HG03064 (cell line): ENCODE measurements at regions not wholly inside any gene's neighbourhood (a gene's known extent, or its start where the extent isn't known, plus 50 kb on each side); places are given as distances from the start of the nearest gene placed in this dataset.

Source experiments
- ATAC-seq: cut with Tn5 transposase; IDR thresholded peaks from one replicate; pipeline ENCODE4 v1.9.1; 2021; ENCODE audit warnings: low read depth; ENCODE audit not compliant: unreplicated experiment

DNA sequence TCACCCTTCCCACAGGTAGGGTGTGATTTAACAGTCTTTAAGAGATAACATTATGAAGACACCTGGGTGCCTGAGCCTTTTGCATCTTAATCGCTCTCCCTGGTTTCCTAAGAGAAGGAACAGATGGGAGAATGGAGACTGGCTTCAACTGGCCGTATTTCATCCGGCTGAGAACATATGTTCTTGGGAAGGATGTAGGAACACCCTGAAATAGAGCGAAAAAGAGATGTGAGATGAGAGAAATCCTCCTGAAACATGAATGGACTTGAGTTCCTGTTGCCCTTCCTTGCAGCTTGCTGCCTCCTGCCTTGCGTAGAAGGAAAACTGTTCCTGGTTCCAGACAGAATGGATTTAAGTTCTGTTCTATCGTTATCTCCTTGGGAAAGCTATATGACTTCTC, 385.4 kb upstream of the RBFOX1 start:
- ATAC-seq: no peak

DNA sequence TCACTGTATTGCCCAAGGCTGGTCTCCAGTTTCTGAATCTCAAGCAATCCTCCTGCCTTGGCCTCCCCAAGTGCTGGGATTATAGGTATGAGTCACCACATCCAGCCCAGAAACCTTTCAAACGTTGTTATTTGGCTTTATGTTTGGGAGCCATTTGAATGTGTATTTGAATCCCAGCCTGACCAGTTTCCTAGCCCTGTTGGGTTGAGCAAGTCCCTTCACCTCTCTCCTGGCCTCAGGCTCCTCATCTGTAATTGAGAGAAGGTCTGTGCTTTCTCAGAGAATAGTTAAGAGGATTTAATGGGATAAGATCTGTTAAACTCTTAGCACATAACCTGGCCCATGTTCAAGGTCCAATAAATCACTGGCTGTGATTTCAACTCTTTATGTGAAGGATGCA, 385.8 kb upstream of the RBFOX1 start:
- no peak for ATAC-seq

DNA sequence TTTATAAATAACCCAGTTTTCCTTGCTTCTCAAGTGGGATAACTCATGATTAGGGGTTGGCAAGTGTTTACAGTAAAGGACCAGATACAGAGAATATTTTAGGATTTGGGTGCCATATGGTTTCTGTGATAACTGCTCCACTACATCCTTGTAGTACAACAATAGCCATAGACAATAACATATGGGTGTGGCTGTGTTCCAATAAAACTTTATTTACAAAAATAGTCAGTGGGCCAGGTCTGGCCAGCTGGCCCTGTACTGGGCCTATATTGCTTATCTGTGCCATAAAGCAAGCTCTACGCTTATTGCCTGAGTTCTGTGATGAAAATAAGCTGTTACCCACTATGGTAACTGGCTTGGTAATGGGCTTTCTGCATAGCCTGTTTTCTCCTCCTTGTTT, 386.5 kb upstream of the RBFOX1 start:
- ATAC-seq: no peak

DNA sequence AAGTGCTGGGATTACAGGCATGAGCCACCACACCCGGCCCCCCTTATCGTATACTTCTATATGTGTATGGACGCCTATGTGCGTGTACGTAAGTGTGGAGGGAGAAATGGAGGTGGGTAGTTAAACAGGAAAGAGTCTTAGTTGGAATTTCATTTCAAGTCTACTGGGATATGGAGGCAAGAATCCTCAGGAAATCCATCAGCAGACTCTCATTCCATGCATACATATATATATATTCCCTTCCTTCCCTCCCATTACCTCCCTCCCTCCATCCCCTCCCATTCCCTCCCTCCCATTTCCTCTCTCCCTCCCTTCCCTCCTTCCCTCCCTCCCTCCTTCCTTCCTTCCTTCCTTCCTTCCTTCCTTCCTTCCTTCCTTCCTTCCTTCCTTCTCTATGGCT, 391.7 kb upstream of the RBFOX1 start:
- ATAC-seq: no peak

DNA sequence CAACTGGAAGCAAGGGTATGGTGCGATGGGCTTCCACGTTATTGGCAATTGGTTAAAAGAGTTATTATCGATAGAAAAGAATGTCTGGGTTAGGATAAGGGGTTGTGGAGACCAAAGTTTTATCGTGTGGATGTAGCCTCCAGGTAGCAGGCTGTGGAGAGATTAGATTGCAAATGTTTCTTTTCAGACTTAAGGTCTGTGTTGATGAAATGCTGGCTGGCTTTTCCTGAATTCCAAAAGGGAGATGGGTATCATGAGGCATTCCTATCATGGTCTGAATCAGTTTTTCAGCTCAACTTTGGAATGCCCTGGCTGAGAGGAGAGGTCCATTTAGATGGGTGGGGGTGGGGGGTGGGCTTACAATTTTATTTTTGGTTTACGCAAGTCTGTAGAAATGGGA, 395.0 kb upstream of the RBFOX1 start:
- no peak for ATAC-seq

DNA sequence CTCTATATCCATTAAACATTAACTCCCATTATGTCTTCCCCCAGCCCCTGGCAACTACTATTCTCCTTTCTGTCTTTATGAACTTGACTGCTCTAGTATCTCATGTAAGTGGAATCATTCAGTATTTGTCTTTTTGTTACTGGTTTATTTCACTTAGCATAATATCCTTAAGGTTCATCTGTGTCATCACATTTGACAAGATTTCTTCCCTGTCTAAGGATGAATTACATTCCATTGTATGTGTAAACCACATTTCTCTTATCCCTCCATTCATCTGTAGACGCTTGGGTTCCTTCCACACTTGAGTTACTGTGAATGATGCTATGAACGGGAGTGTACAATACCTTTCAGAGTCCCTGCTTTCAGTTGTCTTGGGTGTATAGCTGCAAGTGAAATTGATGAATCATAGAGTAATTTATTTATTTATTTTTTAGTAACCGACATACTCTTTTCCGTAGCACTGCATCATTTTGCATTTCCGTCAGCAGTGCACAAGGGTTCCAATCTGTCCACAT, 399.7 kb upstream of the RBFOX1 start:
- ATAC-seq: no peak

DNA sequence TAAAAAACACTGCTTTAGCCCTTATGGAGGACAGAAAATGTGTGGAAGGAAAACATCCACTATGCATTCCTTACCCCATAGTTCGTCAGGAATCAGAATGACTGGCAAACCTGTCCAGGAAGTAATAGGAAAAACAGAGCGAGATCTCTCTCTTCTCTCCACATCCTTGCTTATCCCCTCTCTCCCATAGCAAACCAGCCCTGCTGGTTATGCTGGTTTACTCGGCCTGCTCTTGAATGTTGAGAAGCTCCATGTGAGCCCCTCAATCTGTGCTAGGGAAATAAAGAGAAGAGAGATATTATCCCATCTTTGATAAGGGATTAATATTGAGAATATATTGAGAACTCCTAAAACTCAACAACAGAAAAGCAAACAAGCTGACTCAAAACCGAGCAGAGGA, 402.8 kb upstream of the RBFOX1 start:
- no peak for ATAC-seq

DNA sequence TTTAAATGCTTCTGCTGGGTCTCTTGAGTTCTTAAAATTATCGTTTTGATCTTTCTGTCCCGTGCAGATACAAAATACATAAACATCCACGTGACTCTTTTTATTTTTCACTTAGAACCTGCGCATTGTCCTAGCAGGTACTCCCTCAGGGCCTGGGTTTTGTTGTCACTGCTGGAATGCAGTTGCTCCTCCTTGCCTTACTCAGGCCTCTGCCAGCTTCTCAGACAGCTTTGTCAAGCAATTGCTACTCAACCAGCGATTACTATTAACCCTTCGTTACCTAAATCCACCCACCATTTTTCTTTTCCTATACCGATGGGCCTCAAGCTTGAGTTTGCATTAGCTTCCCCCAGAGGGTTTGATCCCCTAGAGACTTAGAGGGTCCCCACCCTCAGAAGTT, 405.9 kb upstream of the RBFOX1 start:
- ATAC-seq: no peak

DNA sequence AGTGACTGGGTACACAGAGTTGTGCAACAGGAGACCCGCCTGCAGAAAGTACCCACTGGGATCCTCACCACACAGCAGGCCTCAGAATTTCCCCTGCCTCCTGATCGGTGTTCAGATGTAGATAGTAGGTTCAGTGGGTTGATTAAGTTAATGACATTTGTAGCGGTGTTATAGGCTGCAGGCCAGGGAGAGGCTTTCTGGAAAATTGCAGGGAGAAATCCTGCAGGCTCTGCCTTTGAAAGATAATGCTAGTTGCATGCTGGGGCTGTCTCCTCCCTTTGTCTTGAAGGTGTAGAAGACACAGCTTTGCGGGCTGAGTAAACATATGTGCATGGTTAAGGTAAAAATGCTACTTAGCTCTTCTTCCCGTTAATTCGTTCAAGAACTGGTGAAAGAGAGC, 406.3 kb upstream of the RBFOX1 start:
- no peak for ATAC-seq

DNA sequence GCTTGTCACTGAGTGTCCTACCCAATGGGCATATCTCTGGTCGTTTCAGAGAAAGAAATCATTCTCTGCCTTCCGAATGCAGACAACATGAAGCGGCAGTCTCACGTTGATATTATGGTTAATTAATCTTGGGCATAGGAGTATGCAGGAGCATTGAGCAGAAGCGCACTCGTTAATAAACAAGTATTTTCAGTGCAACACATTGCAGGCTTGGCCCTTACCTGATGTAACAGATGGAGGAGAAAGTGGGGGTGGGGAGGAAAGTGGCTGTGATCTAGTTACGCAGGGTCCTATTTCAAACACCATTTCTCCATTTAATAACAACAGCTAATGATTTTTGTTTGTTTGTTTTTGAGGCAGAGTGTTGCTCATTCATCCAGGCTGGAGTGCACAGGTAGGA, 414.0 kb upstream of the RBFOX1 start:
- ATAC-seq: no peak

DNA sequence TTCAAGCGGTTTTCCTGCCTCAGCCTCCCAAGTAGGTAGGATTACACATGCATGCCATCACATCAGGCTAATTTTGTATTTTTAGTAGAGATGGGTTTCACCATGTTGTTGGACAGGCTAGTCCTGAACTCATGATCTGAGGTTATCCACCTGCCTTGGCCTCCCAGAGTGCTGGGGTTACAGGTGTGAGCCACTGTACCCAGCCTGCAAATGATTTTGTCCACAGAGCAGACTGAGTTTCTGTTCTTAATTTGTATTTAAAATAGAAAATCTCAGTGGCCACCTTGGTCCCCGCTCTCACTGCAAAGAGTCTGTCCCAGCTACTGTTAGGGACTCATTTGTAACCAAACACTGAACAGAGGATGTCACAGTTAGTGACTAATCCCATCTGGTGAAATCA, 415.7 kb upstream of the RBFOX1 start:
- ATAC-seq: no peak

DNA sequence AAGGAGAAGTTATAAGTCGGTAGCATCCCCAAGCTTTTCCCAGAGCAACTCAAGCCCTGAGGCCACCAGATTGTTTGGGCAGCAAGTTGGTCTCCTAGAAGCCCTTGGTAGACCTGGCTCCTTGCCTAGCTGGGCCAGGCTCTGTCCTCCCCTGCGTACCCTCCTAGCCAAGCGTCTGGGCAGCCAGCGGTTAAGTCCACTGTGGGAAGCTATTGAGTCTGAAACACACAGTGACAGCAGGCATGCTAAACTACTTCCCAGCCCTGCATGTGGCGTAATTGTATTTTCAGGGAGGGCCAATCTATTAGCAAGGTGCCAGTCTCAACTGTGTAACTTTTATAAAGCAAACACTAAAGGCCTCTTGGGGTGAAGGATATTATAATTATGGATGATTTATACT, 419.1 kb upstream of the RBFOX1 start:
- ATAC-seq: no peak

DNA sequence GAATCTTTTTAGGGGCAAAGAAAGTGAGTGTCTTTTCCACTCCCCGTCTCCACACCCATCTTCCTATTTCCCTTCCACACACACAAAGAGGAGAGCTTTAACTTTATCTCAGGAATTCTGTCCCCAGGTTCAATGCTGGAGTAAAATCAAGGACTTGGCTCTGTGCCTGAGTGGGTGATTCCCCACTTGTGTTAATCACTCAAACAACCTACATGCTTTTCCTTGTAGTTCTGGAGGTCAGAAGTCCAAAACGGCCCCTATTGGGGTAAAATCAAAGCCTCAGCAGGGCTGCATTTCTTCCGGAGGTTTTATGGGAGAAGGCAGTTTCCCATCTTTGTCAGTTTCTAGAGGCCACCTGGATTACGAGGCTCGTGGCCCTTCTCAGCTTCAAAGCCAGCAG, 422.3 kb upstream of the RBFOX1 start:
- no peak for ATAC-seq

DNA sequence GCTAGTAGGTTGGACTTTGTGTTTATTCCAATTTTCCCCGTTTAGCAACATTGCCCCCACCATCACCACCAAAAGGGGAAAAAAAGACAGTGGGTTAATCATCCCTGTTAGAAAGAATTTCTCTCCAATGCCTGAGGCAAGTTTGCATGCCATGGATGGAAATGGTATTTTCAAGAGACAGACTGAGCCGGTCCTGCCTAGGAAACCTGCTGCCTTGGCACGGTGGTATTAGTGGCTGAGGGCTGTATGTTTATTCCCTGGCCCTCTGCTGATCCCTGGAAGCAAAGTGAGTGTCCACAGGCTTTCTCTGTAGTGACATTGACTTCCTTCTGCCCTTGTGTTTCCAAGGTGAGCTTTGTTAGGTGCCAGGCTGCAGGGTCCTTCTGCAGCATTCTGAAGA, 427.0 kb upstream of the RBFOX1 start:
- no peak for ATAC-seq

DNA sequence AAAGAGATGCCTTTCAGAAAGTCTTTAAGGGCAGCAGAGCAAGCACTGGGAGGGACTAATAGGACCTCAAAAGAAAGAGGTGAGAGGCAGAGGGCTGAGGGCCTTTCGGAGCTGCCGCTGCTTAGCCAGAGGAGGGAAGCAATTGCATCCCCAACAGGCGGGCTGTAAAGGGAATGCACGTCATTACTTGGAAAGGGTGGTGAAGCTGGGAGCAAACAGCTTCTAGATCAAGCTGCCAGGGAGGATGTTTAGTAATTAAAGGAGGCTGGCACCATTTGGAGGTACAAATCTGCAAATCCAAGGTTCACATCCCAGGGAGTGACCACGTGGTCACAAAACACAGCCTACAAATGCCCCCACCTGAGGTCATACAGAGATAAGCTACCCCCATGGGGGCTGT, 429.0 kb upstream of the RBFOX1 start:
- no peak for ATAC-seq

DNA sequence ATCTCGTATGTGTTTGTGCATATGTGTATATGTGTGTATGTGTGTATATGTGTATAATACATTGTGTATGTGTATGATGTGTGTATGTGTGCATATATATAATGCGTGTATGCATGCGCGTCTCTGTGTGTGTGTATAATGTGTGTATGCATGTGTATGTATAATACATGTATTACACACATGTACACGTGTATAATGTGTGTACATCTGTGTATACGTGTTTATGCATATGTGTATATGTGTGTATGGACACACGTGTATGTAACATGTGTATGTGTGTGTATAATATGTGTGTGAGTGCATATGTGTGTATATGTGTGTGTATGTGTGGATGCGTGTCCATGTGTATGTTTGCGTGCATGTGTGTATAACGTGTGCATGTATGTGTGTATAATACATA, 433.7 kb upstream of the RBFOX1 start:
- no peak for ATAC-seq

DNA sequence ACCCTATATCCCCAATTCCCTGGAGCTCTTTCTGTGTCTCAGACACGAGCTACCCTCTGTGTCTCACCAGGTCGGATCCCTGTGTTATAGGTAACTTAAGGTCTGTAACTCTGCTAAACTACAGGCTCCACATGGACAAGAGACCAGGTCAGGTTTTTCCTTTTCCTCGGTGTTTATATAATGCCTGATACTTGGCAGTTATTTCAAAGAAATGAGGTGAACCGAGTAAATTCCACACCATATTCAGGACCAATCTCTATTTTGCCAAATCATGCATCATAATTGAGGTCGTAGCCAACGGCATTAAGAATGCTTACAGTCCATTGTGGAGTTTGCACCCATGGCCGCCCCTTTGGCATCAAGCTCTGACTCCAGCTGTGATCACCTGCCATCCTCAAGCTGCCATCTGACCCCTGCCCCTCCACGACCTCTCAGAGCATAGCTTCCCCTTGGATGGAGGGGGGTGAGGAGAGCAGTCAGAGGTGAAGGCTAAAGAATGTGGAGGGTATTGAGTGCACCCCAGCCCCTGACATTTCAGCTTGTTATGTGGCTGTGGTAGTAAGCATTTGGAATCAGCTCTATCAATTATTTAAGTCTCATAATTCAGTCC, 434.7 kb upstream of the RBFOX1 start:
- ATAC-seq: no peak

DNA sequence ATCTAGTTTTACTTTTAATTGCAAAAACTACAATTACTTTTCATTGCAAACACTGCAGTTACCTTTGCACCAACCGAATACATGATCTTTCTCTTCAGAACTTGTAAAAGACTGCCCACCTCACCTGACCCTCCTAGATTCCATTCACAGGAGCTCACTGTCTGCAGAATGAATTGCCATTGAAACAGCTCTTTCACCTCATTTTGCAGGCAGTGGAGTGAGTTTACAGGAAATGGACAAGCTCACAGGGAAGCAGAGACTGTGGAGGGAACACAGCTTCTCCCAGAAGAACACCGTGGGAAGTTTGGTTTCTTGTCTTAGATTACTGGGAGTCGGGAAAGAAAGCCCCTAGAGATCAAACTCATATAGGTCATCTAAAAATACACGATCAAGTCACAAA, 439.7 kb upstream of the RBFOX1 start:
- no peak for ATAC-seq

DNA sequence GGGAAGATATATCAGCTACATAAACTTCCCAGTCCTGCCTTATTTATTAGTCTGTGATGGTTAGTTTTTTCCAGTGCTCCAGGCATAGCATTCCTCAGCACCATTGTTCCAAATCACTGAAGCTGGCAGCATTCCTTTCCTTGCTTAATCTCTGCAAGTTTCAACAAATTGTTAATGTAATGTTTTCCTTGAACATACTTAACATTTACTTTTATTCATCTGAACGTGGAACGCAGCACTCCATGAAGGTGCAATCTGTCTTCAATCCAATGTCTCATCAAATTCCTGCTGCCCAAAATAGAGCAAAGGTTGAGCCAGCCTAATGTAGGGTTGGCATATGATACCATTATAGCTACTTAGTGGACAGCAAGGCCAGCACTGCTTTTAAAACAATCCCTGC, 441.1 kb upstream of the RBFOX1 start:
- ATAC-seq: no peak

DNA sequence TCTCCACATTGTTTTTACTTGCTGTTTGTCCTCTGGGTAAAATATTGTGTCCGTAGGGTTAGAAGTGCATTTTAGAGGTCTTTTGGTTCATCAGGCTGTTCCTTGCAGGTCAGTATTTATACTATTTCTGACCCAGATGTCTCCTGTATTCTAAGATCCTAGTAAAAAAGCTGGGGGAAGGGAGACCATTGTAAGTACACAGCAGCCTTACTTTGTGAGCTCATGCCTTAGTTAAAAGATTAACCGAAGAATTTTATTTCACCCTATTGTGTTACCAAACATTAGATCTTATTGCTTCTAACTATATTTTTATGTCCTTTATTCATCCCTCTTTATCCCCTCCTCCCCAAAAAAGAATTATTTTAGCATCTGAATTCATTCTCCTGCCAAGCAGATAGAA, 444.1 kb upstream of the RBFOX1 start:
- ATAC-seq: no peak

DNA sequence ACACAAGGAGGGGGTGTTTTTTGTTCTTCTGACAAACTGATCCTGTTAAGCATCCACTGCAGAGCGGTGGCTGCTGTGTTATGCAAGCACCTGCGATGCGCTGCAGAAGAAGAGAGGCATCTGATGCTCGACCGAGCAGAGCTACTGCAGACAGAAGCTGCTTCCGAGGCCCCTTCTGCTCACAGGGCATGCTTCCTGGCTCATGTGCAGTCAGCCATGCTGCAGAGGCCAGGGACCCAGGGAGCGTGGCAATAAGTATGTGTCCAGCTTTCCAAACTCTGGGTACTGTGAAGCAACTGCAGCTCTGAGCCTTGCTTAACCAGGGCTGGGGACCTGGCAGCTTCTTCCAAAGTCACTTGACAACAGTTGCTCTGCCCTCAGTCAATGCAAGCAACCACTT, 448.6 kb upstream of the RBFOX1 start:
- ATAC-seq: no peak

DNA sequence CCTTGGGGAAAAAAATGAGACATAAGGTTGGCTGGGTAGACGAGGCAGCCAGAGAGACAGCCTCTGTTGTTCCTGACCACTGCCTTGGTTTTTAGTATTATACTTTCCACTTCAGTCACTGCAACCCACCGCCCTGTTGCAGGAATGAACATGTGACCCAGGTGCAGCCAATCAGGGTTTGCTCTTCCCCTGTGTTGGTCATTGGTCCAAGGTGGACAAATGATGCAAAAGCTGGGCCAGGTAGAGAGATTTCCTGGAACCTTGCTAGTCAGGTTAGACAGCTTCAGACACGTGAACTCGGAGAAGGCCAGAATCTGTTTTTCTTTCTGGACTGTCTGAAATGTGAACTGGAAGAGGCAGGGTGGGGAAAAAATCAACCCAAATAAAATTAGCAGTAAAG, 452.4 kb upstream of the RBFOX1 start:
- no peak for ATAC-seq

DNA sequence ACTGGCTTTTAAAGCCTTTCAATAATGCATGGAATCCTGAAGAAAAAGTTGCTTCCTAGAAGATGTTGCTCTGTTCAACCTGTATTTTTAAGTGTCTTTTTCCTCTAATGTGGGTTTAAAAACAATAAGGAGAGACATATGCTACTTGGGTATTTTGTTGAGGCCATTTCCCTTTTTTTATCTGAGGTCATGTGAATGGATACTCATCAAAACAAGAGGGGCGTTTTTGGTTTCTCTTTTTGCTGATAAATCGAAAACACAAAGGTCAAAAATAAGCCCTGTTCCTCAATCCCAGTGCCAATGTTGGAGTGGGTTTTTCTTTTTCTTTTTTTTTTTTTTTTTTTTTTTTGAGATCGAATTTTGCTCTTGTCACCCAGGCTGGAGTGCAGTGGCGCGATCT, 468.0 kb upstream of the RBFOX1 start:
- no peak for ATAC-seq
